GM12892 (cell line): ENCODE measurements at regions not wholly inside any gene's neighbourhood (a gene's known extent, or its start where the extent isn't known, plus 50 kb on each side); places are given as distances from the start of the nearest gene placed in this dataset.

Source experiments
- POLR2A ChIP-seq: IDR thresholded peaks from 2 replicates; pipeline ENCODE4 v1.6.1; 2011; ENCODE audit warnings: low read depth, low read length, control low read depth
- POLR2AphosphoS5 ChIP-seq: IDR thresholded peaks from 2 replicates; pipeline ENCODE4 v1.6.1; 2011; ENCODE audit warnings: low read depth, low read length, control low read depth
- TAF1 ChIP-seq: IDR thresholded peaks from 2 replicates; pipeline ENCODE4 v1.6.1; 2011; ENCODE audit warnings: low read depth, mild to moderate bottlenecking, control low read depth, low read length, borderline replicate concordance

- TF ChIP-seq POLR2AphosphoS5 (no peak), POLR2A (no peak), TAF1 (no peak)
Measured at GRCh38 chr4:3385711-3386420, 55.9 kb upstream of the HGFAC start.
